ENCODE measurements at regions not wholly inside any gene's neighbourhood (a gene's known extent, or its start where the extent isn't known, plus 50 kb on each side); places are given as distances from the start of the nearest gene placed in this dataset.

- peaks cover 2% of the 10 kb centered on the region for H3K27me3 Mint-ChIP-seq
- H3K4me3 Mint-ChIP-seq, result no peak overlapping the region
- no peak overlapping the region for H3K27ac Mint-ChIP-seq
- peaks cover 2% of the 10 kb centered on the region for H3K9me3 Mint-ChIP-seq (ENCODE audit: low read depth)
- no peaks in the 10 kb centered on the region for H3K36me3 Mint-ChIP-seq
- no peaks in the 10 kb centered on the region for H3K4me1 Mint-ChIP-seq (ENCODE audit: low read depth)
These were observed 365.9 kb upstream of the ERCC4 start for GRCh38 chr16:13554005-13554404.

GRCh38 chr16:13554643-13555042 lies 365.3 kb upstream of the ERCC4 start:
- Mint-ChIP-seq H3K36me3 (no peaks in the 10 kb centered on the region), H3K27me3 (peaks cover 2% of the 10 kb centered on the region)

GRCh38 chr16:13557418-13557817 lies 362.5 kb upstream of the ERCC4 start:
- no peaks in the 10 kb centered on the region for H3K36me3 Mint-ChIP-seq
- no peak overlapping the region for H3K4me3 Mint-ChIP-seq
- peaks cover 1% of the 10 kb centered on the region for H3K27me3 Mint-ChIP-seq
- H3K9me3 Mint-ChIP-seq (ENCODE audit: low read depth), result peaks cover 2% of the 10 kb centered on the region
- H3K4me1 Mint-ChIP-seq (ENCODE audit: low read depth), result no peaks in the 10 kb centered on the region
- H3K27ac Mint-ChIP-seq, result no peak overlapping the region

More at GRCh38 chr16:13554643-13555042, 365.3 kb upstream of the ERCC4 start:
- Mint-ChIP-seq H3K27ac (no peak overlapping the region), H3K4me3 (no peak overlapping the region), H3K4me1 (ENCODE audit: low read depth) (no peaks in the 10 kb centered on the region), H3K9me3 (ENCODE audit: low read depth) (peaks cover 2% of the 10 kb centered on the region)

- Mint-ChIP-seq H3K9me3 (ENCODE audit: low read depth) (peaks cover 2% of the 10 kb centered on the region), H3K27ac (no peak overlapping the region), H3K4me3 (no peak overlapping the region), H3K36me3 (no peaks in the 10 kb centered on the region), H3K4me1 (ENCODE audit: low read depth) (no peaks in the 10 kb centered on the region), H3K27me3 (peaks cover 1% of the 10 kb centered on the region)
These were observed 361.2 kb upstream of the ERCC4 start for GRCh38 chr16:13558752-13559151.

GRCh38 chr16:13559624-13560023 lies 360.3 kb upstream of the ERCC4 start:
- Mint-ChIP-seq H3K36me3 (no peaks in the 10 kb centered on the region), H3K4me1 (ENCODE audit: low read depth) (no peaks in the 10 kb centered on the region), H3K9me3 (ENCODE audit: low read depth) (peaks cover 2% of the 10 kb centered on the region), H3K27me3 (peaks cover 1% of the 10 kb centered on the region), H3K4me3 (no peak overlapping the region), H3K27ac (no peak overlapping the region)

GRCh38 chr16:13560151-13560550 lies 359.8 kb upstream of the ERCC4 start:
- H3K4me1 Mint-ChIP-seq (ENCODE audit: low read depth), result no peaks in the 10 kb centered on the region
- H3K9me3 Mint-ChIP-seq (ENCODE audit: low read depth), result peaks cover 2% of the 10 kb centered on the region
- no peak overlapping the region for H3K4me3 Mint-ChIP-seq
- no peaks in the 10 kb centered on the region for H3K36me3 Mint-ChIP-seq
- peaks cover 1% of the 10 kb centered on the region for H3K27me3 Mint-ChIP-seq
- H3K27ac Mint-ChIP-seq, result no peak overlapping the region

- Mint-ChIP-seq H3K4me3 (no peak overlapping the region), H3K27ac (no peak overlapping the region), H3K9me3 (ENCODE audit: low read depth) (peaks cover 2% of the 10 kb centered on the region), H3K36me3 (no peaks in the 10 kb centered on the region), H3K27me3 (peaks cover 1% of the 10 kb centered on the region), H3K4me1 (ENCODE audit: low read depth) (no peaks in the 10 kb centered on the region)
These were observed 358.5 kb upstream of the ERCC4 start for GRCh38 chr16:13561291-13562070.

GRCh38 chr16:13568803-13569202 lies 351.2 kb upstream of the ERCC4 start:
- no peaks in the 10 kb centered on the region for H3K27me3 Mint-ChIP-seq

GRCh38 chr16:13569986-13570385 lies 350.0 kb upstream of the ERCC4 start:
- Mint-ChIP-seq H3K27me3 (no peaks in the 10 kb centered on the region), H3K36me3 (no peaks in the 10 kb centered on the region), H3K4me3 (no peak overlapping the region), H3K4me1 (ENCODE audit: low read depth) (no peaks in the 10 kb centered on the region), H3K9me3 (ENCODE audit: low read depth) (no peaks in the 10 kb centered on the region), H3K27ac (no peak overlapping the region)

More at GRCh38 chr16:13568803-13569202, 351.2 kb upstream of the ERCC4 start:
- Mint-ChIP-seq H3K27ac (no peak overlapping the region), H3K4me1 (ENCODE audit: low read depth) (no peaks in the 10 kb centered on the region), H3K36me3 (no peaks in the 10 kb centered on the region), H3K4me3 (no peak overlapping the region), H3K9me3 (ENCODE audit: low read depth) (no peaks in the 10 kb centered on the region)

- no peaks in the 10 kb centered on the region for H3K36me3 Mint-ChIP-seq
- H3K4me1 Mint-ChIP-seq (ENCODE audit: low read depth), result no peaks in the 10 kb centered on the region
- H3K9me3 Mint-ChIP-seq (ENCODE audit: low read depth), result no peaks in the 10 kb centered on the region
- H3K4me3 Mint-ChIP-seq, result no peak overlapping the region
- no peak overlapping the region for H3K27ac Mint-ChIP-seq
- no peaks in the 10 kb centered on the region for H3K27me3 Mint-ChIP-seq
These were observed 348.9 kb upstream of the ERCC4 start for GRCh38 chr16:13571036-13571435.

- Mint-ChIP-seq H3K36me3 (no peaks in the 10 kb centered on the region), H3K4me3 (no peak overlapping the region), H3K9me3 (ENCODE audit: low read depth) (no peaks in the 10 kb centered on the region), H3K4me1 (ENCODE audit: low read depth) (no peaks in the 10 kb centered on the region), H3K27ac (no peak overlapping the region), H3K27me3 (no peaks in the 10 kb centered on the region)
These were observed 346.1 kb upstream of the ERCC4 start for GRCh38 chr16:13573903-13574302.

GRCh38 chr16:13586051-13586450 lies 333.9 kb upstream of the ERCC4 start:
- Mint-ChIP-seq H3K4me1 (ENCODE audit: low read depth) (no peaks in the 10 kb centered on the region), H3K27ac (no peak overlapping the region), H3K9me3 (ENCODE audit: low read depth) (no peaks in the 10 kb centered on the region), H3K36me3 (no peaks in the 10 kb centered on the region), H3K27me3 (no peaks in the 10 kb centered on the region), H3K4me3 (no peak overlapping the region)

GRCh38 chr16:13587181-13587580 lies 332.8 kb upstream of the ERCC4 start:
- no peaks in the 10 kb centered on the region for H3K4me1 Mint-ChIP-seq (ENCODE audit: low read depth)
- H3K36me3 Mint-ChIP-seq, result no peaks in the 10 kb centered on the region
- no peaks in the 10 kb centered on the region for H3K27me3 Mint-ChIP-seq
- no peak overlapping the region for H3K4me3 Mint-ChIP-seq
- no peaks in the 10 kb centered on the region for H3K9me3 Mint-ChIP-seq (ENCODE audit: low read depth)
- no peak overlapping the region for H3K27ac Mint-ChIP-seq

GRCh38 chr16:13594823-13595222 lies 325.1 kb upstream of the ERCC4 start:
- Mint-ChIP-seq H3K36me3 (no peaks in the 10 kb centered on the region), H3K4me1 (ENCODE audit: low read depth) (no peaks in the 10 kb centered on the region), H3K27me3 (no peaks in the 10 kb centered on the region), H3K4me3 (no peak overlapping the region), H3K9me3 (ENCODE audit: low read depth) (no peaks in the 10 kb centered on the region), H3K27ac (no peak overlapping the region)

GRCh38 chr16:13606804-13607203 lies 313.1 kb upstream of the ERCC4 start:
- H3K4me1 Mint-ChIP-seq (ENCODE audit: low read depth), result no peaks in the 10 kb centered on the region
- H3K27ac Mint-ChIP-seq, result no peak overlapping the region
- peaks cover 3% of the 10 kb centered on the region for H3K27me3 Mint-ChIP-seq
- H3K4me3 Mint-ChIP-seq, result no peak overlapping the region
- H3K36me3 Mint-ChIP-seq, result no peaks in the 10 kb centered on the region
- H3K9me3 Mint-ChIP-seq (ENCODE audit: low read depth), result no peaks in the 10 kb centered on the region

- Mint-ChIP-seq H3K4me1 (ENCODE audit: low read depth) (no peaks in the 10 kb centered on the region), H3K4me3 (no peak overlapping the region), H3K36me3 (no peaks in the 10 kb centered on the region), H3K27me3 (peaks cover 3% of the 10 kb centered on the region), H3K27ac (no peak overlapping the region), H3K9me3 (ENCODE audit: low read depth) (no peaks in the 10 kb centered on the region)
These were observed 312.7 kb upstream of the ERCC4 start for GRCh38 chr16:13607289-13607688.

All from activated naive CD8-positive, alpha-beta T cell (primary cell).